Loucy (cell line): ENCODE measurements at regions not wholly inside any gene's neighbourhood (a gene's known extent, or its start where the extent isn't known, plus 50 kb on each side); places are given as distances from the start of the nearest gene placed in this dataset.

Source experiments
- CTCF ChIP-seq: fragments of 200-600 bp; sonication (generic); conservative IDR thresholded peaks from 2 replicates; pipeline ENCODE4 v1.5.1; 2014; ENCODE audit warnings: mild to moderate bottlenecking, antibody characterized with exemption, low read length
- EZH2phosphoT487 ChIP-seq: fragments of 200-600 bp; IDR thresholded peaks from 2 replicates; pipeline ENCODE4 v1.6.1; 2018; ENCODE audit warnings: antibody characterized with exemption, mild to moderate bottlenecking, moderate library complexity, borderline replicate concordance

DNA sequence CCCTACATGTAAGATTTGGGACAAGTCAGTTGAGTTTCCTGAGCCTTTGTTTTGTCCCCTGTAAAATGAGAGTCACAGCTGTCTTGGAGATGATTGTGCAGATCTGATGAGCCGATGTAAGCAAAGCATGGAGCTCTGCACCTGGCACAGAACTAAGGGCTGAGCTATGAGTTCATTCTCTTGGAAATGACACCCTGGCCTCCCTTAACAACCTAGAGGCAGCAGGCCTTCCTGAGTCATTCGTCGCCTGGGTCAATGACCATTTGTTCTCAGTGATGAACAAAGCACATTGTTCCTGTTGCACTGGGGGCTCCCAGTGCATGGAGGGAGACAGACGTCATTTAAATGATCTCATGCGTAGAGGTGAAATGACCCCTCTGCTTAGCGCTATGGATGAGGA lies 62.8 kb upstream of the GCSH start:
- no peak for TF ChIP-seq EZH2phosphoT487
- TF ChIP-seq CTCF, result no peak
